ENCODE measurements at regions not wholly inside any gene's neighbourhood (a gene's known extent, or its start where the extent isn't known, plus 50 kb on each side); places are given as distances from the start of the nearest gene placed in this dataset.

DNA sequence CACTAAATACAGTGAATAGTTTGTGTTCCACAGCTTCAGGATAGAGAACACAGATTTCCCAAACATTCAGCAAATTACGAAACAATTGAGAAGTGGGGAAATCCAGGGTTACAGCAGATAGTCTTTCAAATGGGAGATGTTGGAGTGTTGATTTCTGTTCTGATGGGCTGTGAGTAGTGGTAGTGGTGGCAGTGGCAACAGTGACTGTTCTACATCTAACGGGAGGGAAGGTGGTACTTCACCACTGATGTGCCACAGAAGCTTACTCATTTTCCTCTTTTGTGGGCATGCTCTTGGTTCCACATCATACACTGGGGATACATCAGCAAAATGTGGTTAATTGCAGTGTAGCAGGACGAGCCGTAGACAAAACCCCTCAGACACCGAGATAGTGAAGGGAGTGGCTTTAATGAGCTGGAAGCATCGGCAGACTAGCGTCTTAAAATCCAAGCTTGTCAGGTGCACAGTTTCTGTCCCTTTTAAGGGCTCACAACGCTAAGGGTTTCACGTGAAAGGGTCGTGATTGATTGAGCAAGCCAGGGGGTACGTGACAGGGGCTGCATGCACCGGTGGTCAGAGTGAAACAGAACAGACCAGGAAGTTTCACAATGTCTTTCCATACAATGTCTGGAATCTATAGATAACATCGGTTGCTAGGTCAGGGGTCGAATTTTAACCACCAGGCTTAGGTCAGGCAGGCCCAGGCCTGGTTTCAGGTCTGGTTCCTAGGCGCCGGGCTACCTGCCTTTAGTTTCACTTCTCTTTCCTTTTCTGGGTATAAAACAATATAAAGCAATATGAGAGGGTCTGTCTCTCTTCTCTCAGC, 330.6 kb upstream of the FBXO33 start (continued):
- TF ChIP-seq, protein P1, sequence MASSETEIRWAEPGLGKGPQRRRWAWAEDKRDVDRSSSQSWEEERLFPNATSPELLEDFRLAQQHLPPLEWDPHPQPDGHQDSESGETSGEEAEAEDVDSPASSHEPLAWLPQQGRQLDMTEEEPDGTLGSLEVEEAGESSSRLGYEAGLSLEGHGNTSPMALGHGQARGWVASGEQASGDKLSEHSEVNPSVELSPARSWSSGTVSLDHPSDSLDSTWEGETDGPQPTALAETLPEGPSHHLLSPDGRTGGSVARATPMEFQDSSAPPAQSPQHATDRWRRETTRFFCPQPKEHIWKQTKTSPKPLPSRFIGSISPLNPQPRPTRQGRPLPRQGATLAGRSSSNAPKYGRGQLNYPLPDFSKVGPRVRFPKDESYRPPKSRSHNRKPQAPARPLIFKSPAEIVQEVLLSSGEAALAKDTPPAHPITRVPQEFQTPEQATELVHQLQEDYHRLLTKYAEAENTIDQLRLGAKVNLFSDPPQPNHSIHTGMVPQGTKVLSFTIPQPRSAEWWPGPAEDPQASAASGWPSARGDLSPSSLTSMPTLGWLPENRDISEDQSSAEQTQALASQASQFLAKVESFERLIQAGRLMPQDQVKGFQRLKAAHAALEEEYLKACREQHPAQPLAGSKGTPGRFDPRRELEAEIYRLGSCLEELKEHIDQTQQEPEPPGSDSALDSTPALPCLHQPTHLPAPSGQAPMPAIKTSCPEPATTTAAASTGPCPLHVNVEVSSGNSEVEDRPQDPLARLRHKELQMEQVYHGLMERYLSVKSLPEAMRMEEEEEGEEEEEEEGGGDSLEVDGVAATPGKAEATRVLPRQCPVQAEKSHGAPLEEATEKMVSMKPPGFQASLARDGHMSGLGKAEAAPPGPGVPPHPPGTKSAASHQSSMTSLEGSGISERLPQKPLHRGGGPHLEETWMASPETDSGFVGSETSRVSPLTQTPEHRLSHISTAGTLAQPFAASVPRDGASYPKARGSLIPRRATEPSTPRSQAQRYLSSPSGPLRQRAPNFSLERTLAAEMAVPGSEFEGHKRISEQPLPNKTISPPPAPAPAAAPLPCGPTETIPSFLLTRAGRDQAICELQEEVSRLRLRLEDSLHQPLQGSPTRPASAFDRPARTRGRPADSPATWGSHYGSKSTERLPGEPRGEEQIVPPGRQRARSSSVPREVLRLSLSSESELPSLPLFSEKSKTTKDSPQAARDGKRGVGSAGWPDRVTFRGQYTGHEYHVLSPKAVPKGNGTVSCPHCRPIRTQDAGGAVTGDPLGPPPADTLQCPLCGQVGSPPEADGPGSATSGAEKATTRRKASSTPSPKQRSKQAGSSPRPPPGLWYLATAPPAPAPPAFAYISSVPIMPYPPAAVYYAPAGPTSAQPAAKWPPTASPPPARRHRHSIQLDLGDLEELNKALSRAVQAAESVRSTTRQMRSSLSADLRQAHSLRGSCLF (CRISPR knock-in tag; IDR thresholded peaks at IDR 0.05; ENCODE audit: borderline replicate concordance), result no peak
- TF ChIP-seq TRIM24 (CRISPR knock-in tag; IDR thresholded peaks at IDR 0.05) (peak; percentile 100), ZNF790 (CRISPR knock-in tag; IDR thresholded peaks at IDR 0.05; ENCODE audit: borderline replicate concordance) (no peak; the same call in 1 of the 2 replicates), ZNF607 (CRISPR knock-in tag; IDR thresholded peaks at IDR 0.05; ENCODE audit: borderline replicate concordance) (peak; percentile 95), SIX4 (CRISPR knock-in tag; IDR thresholded peaks at IDR 0.05) (no peak), ZHX1 (CRISPR knock-in tag; IDR thresholded peaks at IDR 0.05; ENCODE audit: low read depth) (peak; percentile 93; the same call in 1 of the 2 replicates), MXD1 (CRISPR knock-in tag; IDR thresholded peaks at IDR 0.05) (peak; percentile 62; the same call in 1 of the 2 replicates), TSC22D2 (CRISPR knock-in tag; IDR thresholded peaks at IDR 0.05; ENCODE audit: borderline replicate concordance) (no peak; the same call in 1 of the 2 replicates), ZNF484 (CRISPR knock-in tag; IDR thresholded peaks at IDR 0.05; ENCODE audit: borderline replicate concordance, low read depth) (no peak), HOXA5 (CRISPR knock-in tag; IDR thresholded peaks at IDR 0.05) (peak; percentile 87), FOXP4 (CRISPR knock-in tag; IDR thresholded peaks at IDR 0.05) (peak; percentile 92)
- TF ChIP-seq, protein P2, sequence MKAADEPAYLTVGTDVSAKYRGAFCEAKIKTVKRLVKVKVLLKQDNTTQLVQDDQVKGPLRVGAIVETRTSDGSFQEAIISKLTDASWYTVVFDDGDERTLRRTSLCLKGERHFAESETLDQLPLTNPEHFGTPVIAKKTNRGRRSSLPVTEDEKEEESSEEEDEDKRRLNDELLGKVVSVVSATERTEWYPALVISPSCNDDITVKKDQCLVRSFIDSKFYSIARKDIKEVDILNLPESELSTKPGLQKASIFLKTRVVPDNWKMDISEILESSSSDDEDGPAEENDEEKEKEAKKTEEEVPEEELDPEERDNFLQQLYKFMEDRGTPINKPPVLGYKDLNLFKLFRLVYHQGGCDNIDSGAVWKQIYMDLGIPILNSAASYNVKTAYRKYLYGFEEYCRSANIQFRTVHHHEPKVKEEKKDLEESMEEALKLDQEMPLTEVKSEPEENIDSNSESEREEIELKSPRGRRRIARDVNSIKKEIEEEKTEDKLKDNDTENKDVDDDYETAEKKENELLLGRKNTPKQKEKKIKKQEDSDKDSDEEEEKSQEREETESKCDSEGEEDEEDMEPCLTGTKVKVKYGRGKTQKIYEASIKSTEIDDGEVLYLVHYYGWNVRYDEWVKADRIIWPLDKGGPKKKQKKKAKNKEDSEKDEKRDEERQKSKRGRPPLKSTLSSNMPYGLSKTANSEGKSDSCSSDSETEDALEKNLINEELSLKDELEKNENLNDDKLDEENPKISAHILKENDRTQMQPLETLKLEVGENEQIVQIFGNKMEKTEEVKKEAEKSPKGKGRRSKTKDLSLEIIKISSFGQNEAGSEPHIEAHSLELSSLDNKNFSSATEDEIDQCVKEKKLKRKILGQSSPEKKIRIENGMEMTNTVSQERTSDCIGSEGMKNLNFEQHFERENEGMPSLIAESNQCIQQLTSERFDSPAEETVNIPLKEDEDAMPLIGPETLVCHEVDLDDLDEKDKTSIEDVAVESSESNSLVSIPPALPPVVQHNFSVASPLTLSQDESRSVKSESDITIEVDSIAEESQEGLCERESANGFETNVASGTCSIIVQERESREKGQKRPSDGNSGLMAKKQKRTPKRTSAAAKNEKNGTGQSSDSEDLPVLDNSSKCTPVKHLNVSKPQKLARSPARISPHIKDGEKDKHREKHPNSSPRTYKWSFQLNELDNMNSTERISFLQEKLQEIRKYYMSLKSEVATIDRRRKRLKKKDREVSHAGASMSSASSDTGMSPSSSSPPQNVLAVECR (CRISPR knock-in tag; IDR thresholded peaks at IDR 0.05; ENCODE audit: borderline replicate concordance), result peak; percentile 89; the same call in 1 of the 2 replicates

Measured in HepG2 (cell line).